ENCODE measurements at regions not wholly inside any gene's neighbourhood (a gene's known extent, or its start where the extent isn't known, plus 50 kb on each side); places are given as distances from the start of the nearest gene placed in this dataset.

DNA sequence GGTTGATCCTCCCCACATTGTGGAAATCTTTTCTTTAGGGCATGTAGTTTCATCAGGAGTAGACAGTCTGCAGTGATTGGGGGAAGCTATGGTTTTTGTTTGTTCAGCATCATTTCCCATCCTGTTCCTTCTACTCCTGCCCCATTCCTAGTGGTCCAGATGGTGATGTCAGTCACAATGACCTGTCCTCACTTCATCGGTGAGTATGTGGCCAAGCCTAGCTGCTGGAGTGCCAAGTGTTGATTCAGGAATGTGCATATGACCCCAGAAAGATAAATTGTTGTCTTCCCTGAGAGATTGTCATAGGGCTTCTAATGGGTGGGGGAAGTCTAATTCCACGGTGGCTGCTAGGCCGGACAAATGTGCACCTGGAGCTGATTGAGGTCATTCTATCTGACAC lies 130.6 kb upstream of the FAT1 start:
- ChIA-PET CTCF (ENCODE audit: partially characterized antibody) (interaction anchor here (1.4 kb wide), 1 partner anchor 9 kb away, joined by 4 read pairs; no protein-coding TSS in a partner anchor), POLR2A (ENCODE audit: partially characterized antibody) (interaction anchor here (1.4 kb wide), 1 partner anchor 9 kb away, joined by 3 read pairs; no protein-coding TSS in a partner anchor)
- no peak overlapping the region for H3K14ac ChIP-seq (ENCODE audit: insufficient read length)
- H3K9ac ChIP-seq (replicated peaks in 1 of 4; ENCODE audit: extremely low read depth in 1 of 4, low read depth in 3 of 4, low read length in 3 of 4) = no peak overlapping the region
- no peak overlapping the region for H3K23ac ChIP-seq (ENCODE audit: insufficient read length)
- H3K23me2 ChIP-seq (ENCODE audit: low read depth, low read length) = no peaks in the 10 kb centered on the region
- no peak overlapping the region for H2BK12ac ChIP-seq (ENCODE audit: low read depth, low read length)
- H2BK15ac ChIP-seq (ENCODE audit: low read length) = no peak overlapping the region
- no peak overlapping the region for H3K4me3 ChIP-seq (ENCODE audit: extremely low read depth in 1 of 4, insufficient read depth in 2 of 4, low read depth in 3 of 4, low read length in 4 of 4)
- no peak overlapping the region for H3K27ac ChIP-seq (ENCODE audit: low read depth, low read length)
- no peak overlapping the region for H3K18ac ChIP-seq (ENCODE audit: extremely low read depth, low read length)
- no peak for FAIRE-seq
- no peaks in the 10 kb centered on the region for H4K20me1 ChIP-seq (replicated peaks in 1 of 2; ENCODE audit: control insufficient read depth in 1 of 2, insufficient read depth in 2 of 2, low read length in 2 of 2)
- no peak overlapping the region for H3K4ac ChIP-seq (replicated peaks; ENCODE audit: insufficient read length, low read depth, low read length)
- no peaks in the 10 kb centered on the region for H3K4me1 ChIP-seq (replicated peaks in 1 of 4; ENCODE audit: control insufficient read depth in 3 of 4, insufficient read depth in 4 of 4, low read length in 3 of 4)
- no peak overlapping the region for H4K8ac ChIP-seq (ENCODE audit: extremely low read depth, insufficient read depth, low read length)
- H2AFZ ChIP-seq (ENCODE audit: low read length) = no peak overlapping the region
- H3K79me1 ChIP-seq (ENCODE audit: low read depth, low read length) = no peaks in the 10 kb centered on the region
- WGBS, 2 experiments (ENCODE audit: extremely low coverage in 1 of 2, insufficient coverage in 1 of 2, insufficient read length in 1 of 2, insufficient replicate concordance in 2 of 2, low coverage in 1 of 2, low lambda C conversion rate in 2 of 2, missing lambda C conversion rate in 1 of 2) = 90% methylated on average over 3 of the region's 3 CpGs; no CpG with 5 or more reads in 1 of the 2 experiments
- no peak overlapping the region for H3K4me2 ChIP-seq (ENCODE audit: insufficient read depth in 1 of 2, low read depth in 2 of 2, low read length in 2 of 2)
- no peak overlapping the region for H2BK5ac ChIP-seq (ENCODE audit: low read depth, low read length)
- no peak overlapping the region for H2AK5ac ChIP-seq (ENCODE audit: low read depth, low read length)
- H4K91ac ChIP-seq (replicated peaks; ENCODE audit: insufficient read length, low read length) = no peak overlapping the region
- H3K56ac ChIP-seq (replicated peaks; ENCODE audit: insufficient read length, low read depth, low read length) = no peak overlapping the region
- DNase-seq (ENCODE audit: low read depth in 1 of 2, low spot score in 2 of 2) = no peak
- no peak for TF ChIP-seq RAD21 (IDR thresholded peaks at IDR 0.05 in 1 of 2, conservative IDR thresholded peaks at IDR 0.05 in 1 of 2; ENCODE audit: low read depth in 2 of 2, low read length in 2 of 2)
- no peak for TF ChIP-seq EP300 (IDR thresholded peaks at IDR 0.05; ENCODE audit: borderline replicate concordance in 1 of 2, low read depth in 2 of 2, low read length in 2 of 2)
- no peak for TF ChIP-seq SAP30 (IDR thresholded peaks at IDR 0.05; ENCODE audit: insufficient read depth, insufficient replicate concordance, low read length)
- TF ChIP-seq KDM5A (IDR thresholded peaks at IDR 0.05; ENCODE audit: low read length) = no peak
- no peak for TF ChIP-seq MAFK (IDR thresholded peaks at IDR 0.05; ENCODE audit: low read depth, low read length)
- no peak for TF ChIP-seq POLR2A (IDR thresholded peaks at IDR 0.05; ENCODE audit: control extremely low read depth in 1 of 2, low read depth in 2 of 2, low read length in 2 of 2)
- no peak for TF ChIP-seq RFX5 (IDR thresholded peaks at IDR 0.05; ENCODE audit: borderline replicate concordance, low read depth, low read length)
- TF ChIP-seq TCF12 (IDR thresholded peaks at IDR 0.05; ENCODE audit: low read depth, low read length) = no peak
- no peak for TF ChIP-seq SP1 (IDR thresholded peaks at IDR 0.05; ENCODE audit: low read depth, low read length)
- H3K36me3 ChIP-seq (ENCODE audit: control insufficient read depth in 2 of 4, insufficient read depth in 4 of 4, low read length in 3 of 4) = no peaks in the 10 kb centered on the region
- H2BK20ac ChIP-seq (ENCODE audit: low read length) = no peak overlapping the region
- H2BK120ac ChIP-seq (replicated peaks; ENCODE audit: low read depth, low read length) = no peak overlapping the region
- H3K9me3 ChIP-seq (ENCODE audit: insufficient read depth in 2 of 2, low read depth in 1 of 2, low read length in 1 of 2) = peaks cover 0 to 3% of the 10 kb centered on the region in 2 experiments; a peak in 1 of 4 replicates
- no peaks in the 10 kb centered on the region for H3K79me2 ChIP-seq (ENCODE audit: control insufficient read depth in 1 of 2, insufficient read depth in 2 of 2, low read length in 2 of 2)
- H4K5ac ChIP-seq (ENCODE audit: insufficient read length, low read depth, low read length) = no peak overlapping the region
- no peaks in the 10 kb centered on the region for H3K27me3 ChIP-seq (replicated peaks in 1 of 4; ENCODE audit: control insufficient read depth in 3 of 4, extremely low read depth in 1 of 4, insufficient read depth in 3 of 4, low read length in 3 of 4)

Data from H1 (cell line).